Right cardiac atrium (tissue), 5 donors: ENCODE measurements at regions not wholly inside any gene's neighbourhood (a gene's known extent, or its start where the extent isn't known, plus 50 kb on each side); places are given as distances from the start of the nearest gene placed in this dataset.
"Not testable (repeated sequence)": the region's sequence is repeated elsewhere in the genome, so short reads cannot be mapped to it uniquely, and the experiment has no call there.

Source experiments
- ATAC-seq, 2 donors: fragments of 200-7000 bp; cut with Tn5 transposase; one replicate each; pipeline versions ENCODE4 v1.8.0 to v1.9.1; 2020; ENCODE audit warnings: moderate library complexity in 2 of 2, mild to moderate bottlenecking in 1 of 2
- DNase-seq, 3 donors: peaks; one replicate each; pipeline ENCODE4 v3.0.0-alpha.2; 2020
- H3K27ac ChIP-seq: one replicate; pipeline ENCODE4 v1.5.1; 2013; ENCODE audit warnings: mild to moderate bottlenecking, low read length, control low read depth, moderate library complexity
- H3K27me3 ChIP-seq: one replicate; pipeline ENCODE4 v1.6.1; 2013; ENCODE audit not compliant: control insufficient read depth, insufficient read depth
- H3K4me1 ChIP-seq: one replicate; pipeline ENCODE4 v1.6.1; 2013; ENCODE audit warnings: low read length; ENCODE audit not compliant: control insufficient read depth, insufficient read depth
- H3K4me3 ChIP-seq: one replicate; pipeline ENCODE4 v1.5.1; 2013; ENCODE audit warnings: low read length, control low read depth
- H3K9me3 ChIP-seq: one replicate; pipeline ENCODE4 v1.6.1; 2013; ENCODE audit warnings: low read length; ENCODE audit not compliant: control insufficient read depth
- WGBS: extraction: QIAGEN DNeasy Blood & Tissue Kit; methylation state at CpG from one replicate; pipeline ENCODE4 v1.1.7; 2013; 5-methylcytosine and 5-hydroxymethylcytosine counted together
- intact Hi-C, 4 donors: fragments of 100-400 bp; cut with DNase I; formaldehyde crosslinking; loops; one replicate each; pipeline versions ENCODE4 v1.11.0 to v1.14.0; 2022 to 2023
- donor health status: healthy with polysubstance abuse.
- donor health status: DM: no; HTN: yes; CAD: no.
- donor health status: DM: no; HTN: no; CAD: no.
- donor health status: DM: no; HTN: yes; CAD: no; lungs with severe emphysema.
- donor health status: DM: yes; HTN: yes; CAD: no.

DNA sequence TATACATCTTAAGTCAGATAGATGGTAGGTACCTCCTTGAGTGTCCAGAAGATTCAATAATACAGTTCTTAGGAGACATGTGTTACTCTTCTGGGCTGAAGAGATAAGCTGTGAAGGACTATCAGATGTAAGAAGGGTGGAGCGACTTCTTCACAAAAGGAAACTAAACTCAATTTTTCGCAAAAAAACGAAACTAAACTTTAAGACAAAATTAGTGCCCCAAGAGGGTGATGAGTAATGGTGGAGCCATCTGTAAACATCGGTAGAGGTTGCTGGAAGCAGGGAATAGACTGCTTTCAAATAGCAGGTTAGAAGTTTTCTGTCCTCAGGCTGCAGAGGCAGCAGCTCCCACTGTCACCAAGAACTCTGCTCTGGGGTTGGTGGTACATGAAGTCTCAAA lies 111.6 kb upstream of the TACR1 start:
- Histone ChIP-seq H3K4me1 (no peaks in the 10 kb centered on the region), H3K9me3 (no peaks in the 10 kb centered on the region), H3K27me3 (no peaks in the 10 kb centered on the region), H3K4me3 (no peak overlapping the region), H3K27ac (no peak overlapping the region)
- intact Hi-C loops: no loop called here
- no peak for DNase-seq
- ATAC-seq: no peak
- 83% methylated on average over 4 of the region's 4 CpGs for WGBS

DNA sequence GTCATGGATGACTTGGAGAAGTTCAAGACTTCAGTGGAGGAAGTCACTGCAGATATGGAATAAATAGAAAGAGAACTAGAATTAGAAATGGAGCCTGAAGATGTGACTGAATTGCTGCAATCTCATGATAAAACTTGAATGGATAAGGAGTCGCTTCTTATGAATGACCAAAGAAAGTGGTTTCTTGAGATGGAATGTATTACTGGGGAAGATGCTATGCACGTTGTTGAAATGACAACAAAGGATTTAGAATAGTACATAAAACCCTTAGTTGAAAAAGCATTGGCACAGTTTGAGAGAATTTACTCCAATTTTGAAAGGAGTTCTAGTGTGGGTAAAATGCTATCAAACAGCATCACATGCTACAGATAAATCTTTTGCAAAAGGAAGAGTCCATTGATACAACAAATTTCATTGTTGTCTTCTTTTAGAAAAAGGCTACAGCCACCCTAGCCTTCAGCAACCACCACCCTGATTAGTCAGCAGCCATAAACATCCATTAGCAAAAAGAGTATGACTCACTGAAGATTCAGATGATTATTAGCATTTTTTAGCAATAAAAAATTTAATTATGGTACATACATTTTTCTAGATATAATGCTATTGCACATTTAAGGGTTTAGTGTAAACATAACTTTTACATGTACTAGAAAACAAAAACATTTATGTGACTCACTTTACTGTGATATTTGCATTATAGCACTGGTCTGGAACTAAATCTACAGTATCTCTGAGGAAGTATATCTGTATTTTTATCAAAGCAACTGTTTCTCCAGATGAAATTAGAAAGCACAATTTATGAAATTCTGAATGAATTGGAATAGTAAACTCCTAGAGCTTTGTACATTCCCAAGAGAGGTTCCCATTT lies 110.5 kb upstream of the TACR1 start:
- WGBS: 76% methylated on average over 2 of the region's 2 CpGs
- Histone ChIP-seq H3K27ac (no peak overlapping the region), H3K27me3 (no peaks in the 10 kb centered on the region), H3K9me3 (no peaks in the 10 kb centered on the region), H3K4me3 (no peak overlapping the region), H3K4me1 (no peaks in the 10 kb centered on the region)
- ATAC-seq: no peak
- no peak for DNase-seq
- intact Hi-C loops: no loop called here

DNA sequence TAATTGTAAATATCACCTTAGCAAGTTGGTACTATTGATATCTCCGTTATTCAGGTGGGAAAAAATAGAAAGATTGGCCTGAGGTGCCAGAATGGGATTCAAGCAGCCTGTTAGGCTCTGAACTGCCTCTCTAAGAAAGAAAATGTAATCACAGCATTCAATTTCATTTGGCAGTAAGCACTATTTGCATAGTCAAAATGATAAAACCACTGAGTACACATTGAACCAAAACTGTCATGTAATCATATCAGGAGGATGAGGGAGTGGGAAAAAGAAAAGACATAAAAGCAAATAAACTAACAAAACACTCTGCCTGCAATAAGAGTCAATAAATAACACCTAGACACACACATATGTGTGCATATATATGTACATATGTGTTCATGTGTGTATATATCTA lies 103.9 kb upstream of the TACR1 start:
- intact Hi-C loops: no loop called here
- H3K4me1 ChIP-seq: no peaks in the 10 kb centered on the region
- no peak for ATAC-seq
- no peak overlapping the region for H3K4me3 ChIP-seq
- H3K27ac ChIP-seq: no peak overlapping the region
- no peaks in the 10 kb centered on the region for H3K27me3 ChIP-seq
- DNase-seq: no peak
- H3K9me3 ChIP-seq: no peaks in the 10 kb centered on the region
- WGBS: 75% methylated on average over 1 of the region's 1 CpG

DNA sequence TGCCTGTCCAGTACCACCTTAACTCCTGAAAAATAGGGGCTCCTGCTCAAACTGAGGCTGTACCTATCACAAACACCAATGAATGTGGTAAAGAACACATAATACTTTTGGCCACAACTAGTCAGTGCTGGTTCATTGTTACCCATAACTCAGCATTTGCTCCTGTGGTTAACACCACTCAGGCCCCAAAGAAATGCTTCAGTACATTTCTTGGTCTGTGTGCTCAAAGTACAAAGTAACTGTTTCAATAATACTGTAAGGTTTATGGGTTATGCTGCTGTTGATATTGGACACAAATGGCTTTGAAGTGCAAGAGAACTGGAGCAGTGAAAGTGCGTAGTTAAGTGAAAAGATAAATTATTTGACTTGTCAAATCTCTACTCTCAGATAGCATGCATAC lies 95.0 kb upstream of the TACR1 start:
- Histone ChIP-seq H3K27ac (no peak overlapping the region), H3K9me3 (no peaks in the 10 kb centered on the region), H3K4me3 (no peak overlapping the region), H3K4me1 (no peaks in the 10 kb centered on the region), H3K27me3 (no peaks in the 10 kb centered on the region)
- ATAC-seq: no peak
- intact Hi-C loops: no loop called here
- DNase-seq: no peak
- WGBS: 80% methylated on average over 1 of the region's 1 CpG

DNA sequence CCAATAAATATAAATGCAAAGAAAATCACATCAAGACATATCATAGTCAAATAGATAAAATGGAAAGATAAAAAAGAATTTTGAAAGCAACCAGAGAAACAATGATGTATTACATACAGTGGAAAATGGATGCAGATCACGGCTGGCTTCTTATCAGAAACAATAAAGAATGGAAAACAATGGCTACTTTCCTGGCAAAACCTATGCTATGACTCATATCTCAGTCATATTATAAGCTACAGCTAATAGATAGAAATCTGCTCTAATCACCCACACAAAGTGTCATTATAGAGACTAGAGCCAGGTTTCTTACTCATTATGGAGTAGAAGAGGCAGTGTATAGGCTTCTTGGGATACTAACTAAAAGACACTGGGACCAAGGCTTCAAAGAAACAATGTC lies 93.5 kb upstream of the TACR1 start:
- WGBS: 70% methylated on average over 1 of the region's 1 CpG
- intact Hi-C loops: no loop called here

DNA sequence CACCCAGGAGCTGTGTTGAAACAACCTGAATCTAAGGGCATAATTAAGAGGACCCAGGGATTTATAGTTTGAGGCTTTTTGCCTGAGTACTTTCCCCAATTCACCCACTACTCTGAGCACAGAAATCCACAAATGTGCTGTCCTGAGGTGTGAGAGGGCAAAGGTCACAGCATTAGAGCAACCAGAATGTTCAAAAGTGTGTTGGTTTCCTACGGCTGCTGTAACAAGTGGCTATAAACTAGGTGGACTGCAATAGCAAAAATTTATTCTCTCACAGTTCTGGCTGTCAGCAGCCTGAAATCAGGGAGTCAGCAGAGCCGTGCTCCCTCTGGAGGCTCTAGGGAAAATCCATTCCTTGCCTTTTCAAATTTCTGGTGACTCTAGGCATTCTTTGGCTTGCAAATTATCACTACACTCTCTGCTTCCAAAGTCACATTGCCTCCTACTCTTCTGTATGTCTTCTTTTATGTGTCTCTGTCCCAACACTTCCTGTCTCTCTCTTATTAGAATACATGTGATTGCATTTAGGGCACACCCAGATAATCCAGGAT lies 91.4 kb upstream of the TACR1 start:
- H3K27ac ChIP-seq: no peak overlapping the region
- no peaks in the 10 kb centered on the region for H3K27me3 ChIP-seq
- 44% methylated on average over 2 of the region's 2 CpGs for WGBS
- ATAC-seq: no peak
- H3K4me3 ChIP-seq: no peak overlapping the region
- H3K4me1 ChIP-seq: no peaks in the 10 kb centered on the region
- intact Hi-C loops: no loop called here
- H3K9me3 ChIP-seq: no peaks in the 10 kb centered on the region
- DNase-seq: no peak

More for the DNA sequence above, 93.5 kb upstream of the TACR1 start:
- Histone ChIP-seq H3K27ac (no peak overlapping the region), H3K27me3 (no peaks in the 10 kb centered on the region), H3K9me3 (no peaks in the 10 kb centered on the region), H3K4me3 (no peak overlapping the region), H3K4me1 (no peaks in the 10 kb centered on the region)
- DNase-seq (no peak), ATAC-seq (no peak)

DNA sequence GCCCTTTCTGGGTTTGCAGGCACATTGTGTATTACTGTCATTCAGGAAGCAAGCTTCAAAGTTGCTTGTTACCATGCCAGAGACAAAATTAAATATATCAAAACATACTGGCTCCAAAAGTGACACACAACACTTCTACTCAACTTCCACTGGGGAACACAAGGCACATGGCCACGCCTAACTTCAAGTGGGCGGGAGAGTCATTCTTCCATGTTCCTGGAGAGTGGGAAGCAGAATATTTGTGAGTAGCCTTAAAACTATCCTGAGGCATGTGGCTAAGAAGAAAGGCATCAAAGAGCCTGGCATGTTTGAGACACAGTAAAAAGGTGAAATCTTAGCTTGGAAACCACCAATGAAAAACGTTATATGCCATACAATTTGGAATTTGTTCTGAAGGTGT lies 90.5 kb upstream of the TACR1 start:
- DNase-seq (no peak), ATAC-seq (no peak)
- intact Hi-C loops: no loop called here
- Histone ChIP-seq H3K4me1 (no peaks in the 10 kb centered on the region), H3K9me3 (no peaks in the 10 kb centered on the region), H3K27ac (no peak overlapping the region), H3K27me3 (no peaks in the 10 kb centered on the region), H3K4me3 (no peak overlapping the region)
- 87% methylated on average over 3 of the region's 3 CpGs for WGBS

DNA sequence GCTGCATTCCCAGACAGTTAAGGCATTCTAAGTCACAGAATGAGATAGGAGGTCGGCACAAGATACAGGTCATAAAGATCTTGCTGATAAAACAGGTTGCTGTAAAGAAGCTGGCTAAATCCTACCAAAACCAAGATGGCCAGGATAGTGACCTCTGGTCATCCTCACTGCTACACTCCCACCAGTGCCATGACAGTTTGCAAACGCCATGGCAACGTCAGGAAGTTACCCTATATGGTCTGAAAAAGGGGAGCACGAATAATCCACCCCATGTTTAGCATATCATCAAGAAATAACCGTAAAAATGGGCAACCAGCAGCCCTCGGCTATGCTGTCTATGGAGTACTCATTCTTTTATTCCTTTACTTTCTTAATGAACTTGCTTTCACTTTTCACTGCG lies 89.9 kb upstream of the TACR1 start:
- WGBS: 83% methylated on average over 7 of the region's 7 CpGs
- intact Hi-C loops, H3K4me1 ChIP-seq, H3K4me3 ChIP-seq, H3K27ac ChIP-seq, ATAC-seq, H3K27me3 ChIP-seq, DNase-seq, H3K9me3 ChIP-seq: not testable (repeated sequence)

DNA sequence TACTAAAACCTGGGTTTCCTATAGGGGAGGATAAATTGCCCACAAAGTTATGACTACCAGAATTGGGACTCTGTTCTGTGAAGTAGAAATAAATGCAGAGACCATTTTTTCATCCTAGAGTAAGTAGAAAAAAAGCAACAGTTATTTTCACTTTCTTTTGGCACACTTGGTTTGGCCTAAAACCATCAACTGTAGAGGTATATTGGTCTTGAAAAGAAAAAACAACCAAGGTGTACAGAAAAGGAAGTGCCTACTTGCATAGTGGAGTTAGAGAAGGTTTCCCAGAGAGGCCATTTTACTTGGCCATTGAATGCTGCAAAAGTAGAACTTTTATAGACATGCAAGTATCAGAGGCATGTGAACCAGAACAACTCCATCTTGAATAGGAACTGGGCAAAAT lies 89.4 kb upstream of the TACR1 start:
- Histone ChIP-seq H3K4me3 (no peak overlapping the region), H3K9me3 (no peaks in the 10 kb centered on the region), H3K27ac (no peak overlapping the region), H3K27me3 (no peaks in the 10 kb centered on the region), H3K4me1 (no peaks in the 10 kb centered on the region)
- ATAC-seq (no peak), DNase-seq (no peak)
- intact Hi-C loops: no loop called here

DNA sequence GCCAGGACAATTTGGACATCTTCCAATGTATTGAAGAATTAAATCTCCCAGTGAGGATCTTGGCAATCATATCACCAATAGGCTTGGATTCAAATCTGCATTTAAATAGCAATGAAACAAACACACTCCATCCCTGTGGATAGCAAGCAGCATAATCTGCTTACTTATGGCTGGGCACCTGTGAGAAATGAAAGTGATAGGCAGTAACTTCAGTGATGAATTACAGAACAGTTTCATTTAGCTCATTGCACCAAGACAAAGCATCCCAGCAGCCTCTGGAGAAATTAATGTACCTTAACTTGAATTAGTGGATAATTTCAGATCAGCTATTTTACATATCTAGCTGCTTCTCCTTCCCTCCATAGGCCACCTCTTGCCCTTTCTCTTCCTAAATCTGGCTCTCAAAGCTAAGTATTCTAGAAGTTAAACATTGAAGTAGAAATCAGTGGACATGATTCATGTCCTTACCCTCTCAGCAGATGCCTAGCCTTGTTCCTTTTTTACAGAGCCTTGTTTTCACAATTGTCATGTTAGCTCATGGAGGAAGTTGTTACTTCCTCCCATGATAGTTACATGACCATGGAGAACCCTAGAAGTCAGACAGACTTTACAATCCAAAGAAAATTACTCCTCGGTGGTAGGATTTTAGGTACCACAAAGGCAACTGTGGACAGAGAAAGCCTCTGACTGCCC lies 88.5 kb upstream of the TACR1 start:
- ATAC-seq: no peak
- H3K9me3 ChIP-seq: no peaks in the 10 kb centered on the region
- no peak for DNase-seq
- no peak overlapping the region for H3K27ac ChIP-seq
- intact Hi-C loops: no loop called here
- 62% methylated on average over 1 of the region's 1 CpG for WGBS
- no peaks in the 10 kb centered on the region for H3K27me3 ChIP-seq
- H3K4me3 ChIP-seq: no peak overlapping the region
- no peaks in the 10 kb centered on the region for H3K4me1 ChIP-seq

DNA sequence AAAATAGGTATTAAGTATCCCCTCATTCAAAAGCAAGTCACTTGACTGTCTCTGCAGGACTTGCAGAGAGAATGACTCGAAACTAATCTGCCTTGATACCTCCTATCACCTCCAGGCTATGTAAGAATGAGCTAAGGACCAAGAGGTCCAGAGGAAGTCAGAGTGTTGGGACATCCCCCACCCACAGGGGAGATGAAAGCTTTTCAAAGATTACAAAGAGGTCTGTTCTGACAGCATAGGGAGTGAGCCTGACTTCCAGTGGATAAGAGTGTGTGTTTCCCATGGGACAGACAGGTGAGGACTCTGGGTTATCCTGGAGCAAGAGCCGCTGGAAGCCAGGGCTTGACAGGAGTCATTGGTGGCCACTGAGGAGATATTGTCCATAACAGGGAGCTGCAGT lies 85.0 kb upstream of the TACR1 start:
- H3K27ac ChIP-seq: no peak overlapping the region
- 42% methylated on average over 2 of the region's 2 CpGs for WGBS
- intact Hi-C loops: no loop called here
- H3K9me3 ChIP-seq: no peaks in the 10 kb centered on the region
- H3K4me3 ChIP-seq: no peak overlapping the region
- DNase-seq: no peak
- H3K4me1 ChIP-seq: no peaks in the 10 kb centered on the region
- H3K27me3 ChIP-seq: no peaks in the 10 kb centered on the region
- ATAC-seq: no peak
